Loucy (cell line): ENCODE measurements at regions not wholly inside any gene's neighbourhood (a gene's known extent, or its start where the extent isn't known, plus 50 kb on each side); places are given as distances from the start of the nearest gene placed in this dataset.

Experiments used
- EZH2phosphoT487 ChIP-seq: fragments of 200-600 bp; IDR thresholded peaks from 2 replicates; pipeline ENCODE4 v1.6.1; 2018; ENCODE audit warnings: antibody characterized with exemption, mild to moderate bottlenecking, moderate library complexity, borderline replicate concordance
- TF ChIP-seq, protein P1 (sequence below): fragments of 200-600 bp; sonication (generic); conservative IDR thresholded peaks from 2 replicates; pipeline ENCODE4 v1.5.1; 2014; ENCODE audit warnings: mild to moderate bottlenecking, antibody characterized with exemption, low read length

DNA sequence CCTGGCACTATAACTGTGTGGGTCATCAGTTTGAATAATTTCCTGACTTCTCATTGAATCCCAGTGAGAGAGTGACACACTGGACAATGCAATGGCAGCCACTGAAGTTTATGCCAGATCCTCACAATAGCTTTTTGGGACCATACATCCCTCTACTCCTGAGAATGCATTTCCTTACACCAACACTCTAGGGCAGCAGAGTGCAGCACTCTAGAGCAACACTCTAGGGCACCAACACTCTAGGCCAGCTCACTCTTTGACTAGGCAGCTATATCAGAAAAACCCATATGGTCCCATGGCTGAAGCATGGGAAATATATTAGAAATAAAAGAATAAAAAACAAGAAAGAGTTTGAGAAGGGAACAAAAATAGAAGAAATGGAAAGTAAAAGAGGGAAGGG is 309.2 kb downstream of the MAP2K6 start:
- TF ChIP-seq, protein P1, sequence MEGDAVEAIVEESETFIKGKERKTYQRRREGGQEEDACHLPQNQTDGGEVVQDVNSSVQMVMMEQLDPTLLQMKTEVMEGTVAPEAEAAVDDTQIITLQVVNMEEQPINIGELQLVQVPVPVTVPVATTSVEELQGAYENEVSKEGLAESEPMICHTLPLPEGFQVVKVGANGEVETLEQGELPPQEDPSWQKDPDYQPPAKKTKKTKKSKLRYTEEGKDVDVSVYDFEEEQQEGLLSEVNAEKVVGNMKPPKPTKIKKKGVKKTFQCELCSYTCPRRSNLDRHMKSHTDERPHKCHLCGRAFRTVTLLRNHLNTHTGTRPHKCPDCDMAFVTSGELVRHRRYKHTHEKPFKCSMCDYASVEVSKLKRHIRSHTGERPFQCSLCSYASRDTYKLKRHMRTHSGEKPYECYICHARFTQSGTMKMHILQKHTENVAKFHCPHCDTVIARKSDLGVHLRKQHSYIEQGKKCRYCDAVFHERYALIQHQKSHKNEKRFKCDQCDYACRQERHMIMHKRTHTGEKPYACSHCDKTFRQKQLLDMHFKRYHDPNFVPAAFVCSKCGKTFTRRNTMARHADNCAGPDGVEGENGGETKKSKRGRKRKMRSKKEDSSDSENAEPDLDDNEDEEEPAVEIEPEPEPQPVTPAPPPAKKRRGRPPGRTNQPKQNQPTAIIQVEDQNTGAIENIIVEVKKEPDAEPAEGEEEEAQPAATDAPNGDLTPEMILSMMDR: peak; percentile 30
- TF ChIP-seq EZH2phosphoT487: no peak
